HG03060 (cell line): ENCODE measurements at regions not wholly inside any gene's neighbourhood (a gene's known extent, or its start where the extent isn't known, plus 50 kb on each side); places are given as distances from the start of the nearest gene placed in this dataset.

Experiments used
- ATAC-seq: cut with Tn5 transposase; IDR thresholded peaks from one replicate; pipeline ENCODE4 v1.9.1; 2021; ENCODE audit warnings: low read depth, moderate number of reproducible peaks; ENCODE audit not compliant: unreplicated experiment

- ATAC-seq = no peak
Observed at GRCh38 chr12:72082986-72083820, 144.6 kb downstream of the TPH2 start.

GRCh38 chr12:72084061-72084460, 145.4 kb downstream of the TPH2 start:
- ATAC-seq = no peak

- ATAC-seq = no peak
Observed at GRCh38 chr12:72084880-72085279, 146.2 kb downstream of the TPH2 start.

GRCh38 chr12:72089678-72090077, 151.0 kb downstream of the TPH2 start:
- no peak for ATAC-seq

DNA sequence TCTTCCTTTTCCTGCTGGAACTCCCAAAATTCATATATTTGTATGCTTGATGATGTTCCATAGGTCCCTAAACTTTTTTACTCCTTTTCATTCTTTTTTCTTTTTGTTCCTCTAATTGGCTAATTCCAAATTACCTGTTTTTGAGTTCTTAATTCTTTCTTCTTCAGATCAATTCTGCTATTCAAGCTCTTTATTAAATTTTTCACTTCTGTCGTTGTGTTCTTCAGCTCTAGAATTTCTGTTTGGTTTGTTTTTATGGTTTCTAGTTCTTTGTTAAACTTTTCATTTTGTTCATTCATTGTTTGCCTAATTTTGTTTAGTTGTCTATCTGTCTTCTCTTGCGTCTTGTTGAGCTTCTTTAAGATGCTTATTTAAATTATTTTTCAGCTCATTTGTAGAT, 154.8 kb downstream of the TPH2 start:
- no peak for ATAC-seq

GRCh38 chr12:72093930-72094329, 155.3 kb downstream of the TPH2 start:
- ATAC-seq = no peak

GRCh38 chr12:72094490-72094889, 155.8 kb downstream of the TPH2 start:
- no peak for ATAC-seq

DNA sequence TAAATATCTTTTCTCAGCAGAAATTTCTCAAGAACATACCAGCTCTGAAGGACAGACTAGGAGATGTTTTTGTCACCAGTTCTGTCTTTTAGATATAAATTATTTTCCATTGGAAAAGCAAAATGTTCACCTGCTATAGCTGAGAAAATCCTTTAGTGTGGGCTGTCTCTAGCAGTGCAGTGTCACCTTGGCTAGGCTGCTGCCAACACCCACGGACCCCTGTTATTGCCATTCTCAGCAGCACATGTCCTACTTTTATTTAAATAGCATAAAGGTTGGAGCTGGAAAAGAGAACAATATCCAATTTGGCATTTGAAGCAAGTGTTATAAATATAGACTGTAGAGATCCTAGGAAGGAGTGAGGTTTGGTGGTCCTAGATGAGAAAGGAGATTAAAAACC, 156.4 kb downstream of the TPH2 start:
- no peak for ATAC-seq

GRCh38 chr12:72098622-72099021, 160.0 kb downstream of the TPH2 start:
- ATAC-seq = no peak

- no peak for ATAC-seq
Observed at GRCh38 chr12:72100854-72101253, 162.2 kb downstream of the TPH2 start.

- ATAC-seq = no peak
Observed at GRCh38 chr12:72102150-72102549, 163.5 kb downstream of the TPH2 start.

- no peak for ATAC-seq
Observed at GRCh38 chr12:72105849-72106248, 166.3 kb upstream of the TRHDE start.

- no peak for ATAC-seq
Observed at GRCh38 chr12:72110937-72111650, 161.1 kb upstream of the TRHDE start.

DNA sequence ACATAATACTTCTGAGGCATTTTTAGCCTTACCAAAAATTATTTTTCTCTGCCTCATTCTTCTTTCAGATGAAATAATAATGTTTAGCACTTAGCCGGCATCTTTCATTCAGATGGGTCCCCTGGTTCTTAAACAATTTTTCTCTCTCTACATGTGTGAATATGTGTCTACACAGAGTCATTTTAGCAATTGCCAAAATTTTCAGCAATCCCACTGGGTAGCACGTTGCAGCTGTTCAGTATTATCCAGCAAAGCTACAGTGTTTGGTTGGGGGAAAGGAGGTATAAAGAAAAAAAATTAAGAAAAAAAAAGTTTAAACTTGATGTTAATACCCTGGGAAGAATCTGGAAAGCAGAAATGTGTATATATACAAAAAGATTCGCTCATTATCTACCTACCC, 160.5 kb upstream of the TRHDE start:
- no peak for ATAC-seq

GRCh38 chr12:72133497-72134055, 138.6 kb upstream of the TRHDE start:
- no peak for ATAC-seq

DNA sequence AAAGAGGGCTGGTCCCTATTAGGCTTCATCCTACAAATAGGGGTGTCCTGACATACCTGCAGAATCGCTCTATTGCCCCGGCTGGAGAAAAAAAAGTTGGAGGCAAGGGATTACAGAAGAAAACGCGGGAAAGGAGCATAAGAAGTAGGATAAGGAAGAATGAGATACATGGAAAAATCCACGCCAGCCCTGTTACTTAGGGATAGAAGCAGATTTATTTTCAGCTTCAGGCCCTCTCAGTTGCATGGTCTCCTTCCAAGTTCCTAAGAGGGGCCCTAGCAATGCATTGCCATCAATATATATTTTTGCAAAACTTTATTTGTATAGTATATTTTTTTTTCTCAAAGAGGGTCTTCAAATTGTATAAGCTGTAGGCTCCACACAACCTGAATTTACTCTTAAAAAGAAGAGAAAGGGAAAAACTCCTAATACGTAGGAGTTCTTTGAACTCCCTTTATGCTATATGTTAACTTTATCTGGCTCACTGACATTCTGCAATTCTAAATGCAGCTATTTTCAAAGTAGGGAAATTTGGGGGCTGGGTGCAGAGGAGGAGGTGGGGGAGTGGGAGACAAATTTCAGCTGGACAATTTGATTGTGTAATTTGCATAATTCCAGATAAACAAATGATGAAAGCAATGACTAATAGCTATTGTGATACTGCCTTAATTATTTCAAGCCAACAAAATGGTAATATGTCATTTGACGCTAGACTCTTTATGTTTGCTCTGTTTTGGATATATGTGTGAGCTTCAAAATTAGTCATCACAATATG, 137.7 kb upstream of the TRHDE start:
- no peak for ATAC-seq

- ATAC-seq = no peak
Observed at GRCh38 chr12:72135021-72135301, 137.2 kb upstream of the TRHDE start.

DNA sequence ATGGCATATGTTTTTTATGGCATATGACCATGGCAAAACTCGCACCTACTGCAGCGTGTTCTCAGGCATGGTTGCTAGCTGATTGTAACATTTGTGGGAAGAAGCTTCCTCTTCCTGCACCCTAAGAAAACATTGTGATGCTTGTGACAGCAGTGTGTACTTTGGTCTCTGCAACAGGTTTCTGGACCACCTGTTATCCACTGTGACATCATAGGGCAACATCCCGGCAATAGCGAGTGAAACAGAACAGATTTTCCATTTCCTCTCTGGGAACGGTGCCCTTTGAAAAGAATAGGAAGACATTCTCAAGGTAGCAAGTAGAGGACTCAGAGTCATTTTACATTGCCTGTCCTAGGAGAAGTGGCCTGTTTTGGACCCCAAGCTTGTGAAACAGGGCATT, 135.4 kb upstream of the TRHDE start:
- no peak for ATAC-seq

DNA sequence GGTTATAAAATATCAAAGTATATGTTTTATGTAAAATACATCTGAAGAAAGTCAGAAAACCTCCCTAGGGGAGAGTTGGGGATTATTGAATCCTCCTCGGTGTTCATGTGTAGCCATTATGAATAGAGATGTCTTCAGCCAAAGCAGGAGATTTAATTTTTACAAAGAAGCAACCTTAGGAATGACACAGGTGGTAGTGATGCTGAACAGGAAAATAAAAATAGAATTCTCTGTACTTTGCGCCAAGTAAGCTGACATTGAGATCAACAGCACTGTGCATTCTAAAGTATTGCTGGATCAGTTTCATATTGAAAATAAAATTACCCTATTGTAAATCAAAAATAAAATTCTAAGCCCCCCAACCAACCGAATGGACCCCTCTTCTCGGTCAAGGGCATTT, 132.8 kb upstream of the TRHDE start:
- ATAC-seq = no peak

- ATAC-seq = peak; percentile 99
Observed at GRCh38 chr12:72141381-72141780, 130.8 kb upstream of the TRHDE start.

GRCh38 chr12:72144553-72144952, 127.6 kb upstream of the TRHDE start:
- ATAC-seq = no peak
